SK-N-SH (cell line): ENCODE measurements at regions not wholly inside any gene's neighbourhood (a gene's known extent, or its start where the extent isn't known, plus 50 kb on each side); places are given as distances from the start of the nearest gene placed in this dataset.

ENCODE experiments used
- CTCF ChIA-PET: fragments of 300-600, 350-600 bp; formaldehyde crosslinking; extraction: SDS; loops from one replicate; lab custom pipeline; 2021; lab: Yijun Ruan, JAX
- POLR2A ChIA-PET: fragments of 350-600 bp; sonication (Branson Sonifier 250); formaldehyde crosslinking; extraction: SDS; loops from one replicate; lab custom pipeline; 2020; ENCODE audit warnings: antibody characterized with exemption, inconsistent platforms; lab: Yijun Ruan, JAX
- DNase-seq: peaks from one replicate; pipeline ENCODE4 v3.0.0; 2012
- H2AFZ ChIP-seq: fragments of 200-600 bp; sonication (generic); 2 replicates; pipeline ENCODE4 v1.8.1; 2016; ENCODE audit warnings: antibody characterized with exemption, mild to moderate bottlenecking, low read depth
- H3F3A ChIP-seq: fragments of 200-600 bp; sonication (generic); replicated peaks from 2 replicates; pipeline ENCODE3; 2016; ENCODE audit warnings: antibody characterized with exemption, mild to moderate bottlenecking; ENCODE audit not compliant: insufficient read depth
- H3K27ac ChIP-seq, 2 experiments: fragments of 200-500 bp in 1 of 2; fragments of 200-600 bp in 1 of 2; sonication (Bioruptor generic) in 1 of 2; sonication (generic), shearing (Covaris generic) in 1 of 2; 2 replicates each; pipeline versions ENCODE4 v1.5.1 to v1.6.1; 2014 to 2016; ENCODE audit warnings: low read depth in 2 of 2, inconsistent platforms in 1 of 2, low read length in 1 of 2, mild to moderate bottlenecking in 1 of 2, mixed read lengths in 1 of 2
- H3K27me3 ChIP-seq: fragments of 200-600 bp; sonication (generic), shearing (Covaris generic); 2 replicates; pipeline ENCODE4 v1.6.1; 2016; ENCODE audit warnings: mixed run types; ENCODE audit not compliant: insufficient read depth
- H3K36me3 ChIP-seq, 2 experiments: fragments of 200-500 bp in 1 of 2; fragments of 200-600 bp in 1 of 2; sonication (Bioruptor generic) in 1 of 2; sonication (generic) in 1 of 2; replicated peaks in 1 of 2; 2 replicates each; pipeline versions ENCODE3 to v1.5.1; 2014 to 2016; ENCODE audit warnings: low read length in 1 of 2, mild to moderate bottlenecking in 1 of 2; ENCODE audit not compliant: insufficient read depth in 2 of 2, control insufficient read depth in 1 of 2
- H3K4me1 ChIP-seq, 2 experiments: fragments of 200-500 bp in 1 of 2; fragments of 200-600 bp in 1 of 2; sonication (Bioruptor generic) in 1 of 2; sonication (generic), shearing (Covaris generic) in 1 of 2; 2 replicates each; pipeline versions ENCODE4 v1.5.1 to v1.6.1; 2014 to 2016; ENCODE audit warnings: low read depth in 1 of 2, low read length in 1 of 2, mixed run types in 1 of 2; ENCODE audit not compliant: insufficient read depth in 2 of 2, control insufficient read depth in 1 of 2
- H3K4me2 ChIP-seq: fragments of 200-600 bp; sonication (generic), shearing (Covaris generic); 2 replicates; pipeline ENCODE4 v1.6.1; 2017; ENCODE audit warnings: mixed run types
- H3K4me3 ChIP-seq, 2 experiments: fragments of 200-500 bp in 1 of 2; fragments of 200-600 bp in 1 of 2; sonication (Bioruptor generic) in 1 of 2; sonication (generic), shearing (Covaris generic) in 1 of 2; 2 replicates each; pipeline versions ENCODE4 v1.5.1 to v1.8.1; 2014 to 2016; ENCODE audit warnings: low read depth in 2 of 2, inconsistent platforms in 1 of 2, low read length in 1 of 2, mild to moderate bottlenecking in 1 of 2, mixed read lengths in 1 of 2, moderate library complexity in 1 of 2
- H3K79me2 ChIP-seq: fragments of 200-600 bp; sonication (generic); 2 replicates; pipeline ENCODE4 v1.8.1; 2017; ENCODE audit warnings: mild to moderate bottlenecking; ENCODE audit not compliant: insufficient read depth
- H3K9ac ChIP-seq: fragments of 200-600 bp; sonication (generic); 2 replicates; pipeline ENCODE4 v1.6.1; 2017; ENCODE audit warnings: mixed run types
- H3K9me2 ChIP-seq: fragments of 200-600 bp; sonication (generic); 2 replicates; pipeline ENCODE4 v1.6.1; 2017; ENCODE audit warnings: mixed run types
- H3K9me3 ChIP-seq: fragments of 200-600 bp; sonication (generic); 2 replicates; pipeline ENCODE4 v1.6.1; 2017; ENCODE audit warnings: mixed run types, mild to moderate bottlenecking, moderate library complexity
- H4K20me1 ChIP-seq: fragments of 200-600 bp; sonication (generic); 2 replicates; pipeline ENCODE4 v1.6.1; 2017; ENCODE audit warnings: mild to moderate bottlenecking, mixed run types; ENCODE audit not compliant: insufficient read depth
- CHD2 ChIP-seq: fragments of 150-350 bp; IDR thresholded peaks from 2 replicates; pipeline ENCODE4 v1.6.1; 2018; ENCODE audit warnings: low read length; ENCODE audit not compliant: partially characterized antibody
- ELF1 ChIP-seq: IDR thresholded peaks from 2 replicates; pipeline ENCODE4 v1.4.0; 2012
- EP300 ChIP-seq, 2 experiments: IDR thresholded peaks; 2 replicates each; pipeline versions ENCODE4 v1.4.0 to v1.6.1; 2012; ENCODE audit warnings: borderline replicate concordance in 1 of 2, low read depth in 1 of 2, low read length in 1 of 2
- FOSL2 ChIP-seq: IDR thresholded peaks from 2 replicates; pipeline ENCODE4 v1.4.0; 2012; ENCODE audit warnings: low read depth, mild to moderate bottlenecking, moderate library complexity, borderline replicate concordance
- FOXJ3 ChIP-seq: sonication (generic); formaldehyde crosslinking; IDR thresholded peaks from 2 replicates; pipeline ENCODE4 v1.5.1; 2020; ENCODE audit warnings: mild to moderate bottlenecking, missing genetic modification reagents
- GABPA ChIP-seq: IDR thresholded peaks from 2 replicates; pipeline ENCODE4 v1.4.0; 2012; ENCODE audit warnings: low read depth, mild to moderate bottlenecking
- GATA2 ChIP-seq: sonication (generic); formaldehyde crosslinking; IDR thresholded peaks from 2 replicates; pipeline ENCODE4 v1.5.0; 2020; ENCODE audit warnings: mild to moderate bottlenecking, missing genetic modification reagents
- JUND ChIP-seq: IDR thresholded peaks from 2 replicates; pipeline ENCODE4 v1.4.0; 2012
- MXI1 ChIP-seq: IDR thresholded peaks from 2 replicates; pipeline ENCODE4 v1.6.1; 2012; ENCODE audit warnings: mild to moderate bottlenecking, low read depth, low read length, improper control_type of control experiment
- NFIC ChIP-seq: IDR thresholded peaks from 2 replicates; pipeline ENCODE4 v1.4.0; 2012; ENCODE audit warnings: borderline replicate concordance
- NRF1 ChIP-seq: IDR thresholded peaks from 2 replicates; pipeline ENCODE4 v1.6.1; 2012; ENCODE audit warnings: low read depth, mild to moderate bottlenecking, low read length
- PBX3 ChIP-seq: IDR thresholded peaks from 2 replicates; pipeline ENCODE4; 2012
- RXRA ChIP-seq: IDR thresholded peaks from 2 replicates; pipeline ENCODE4 v1.4.0; 2012; ENCODE audit warnings: low read depth, mild to moderate bottlenecking, borderline replicate concordance
- SMC3 ChIP-seq: IDR thresholded peaks from 2 replicates; pipeline ENCODE4 v1.6.1; 2012; ENCODE audit warnings: low read depth, low read length, improper control_type of control experiment
- TAF1 ChIP-seq: IDR thresholded peaks from 2 replicates; pipeline ENCODE4 v1.6.1; 2012; ENCODE audit warnings: low read depth, mild to moderate bottlenecking, low read length, moderate library complexity, borderline replicate concordance
- TCF12 ChIP-seq: IDR thresholded peaks from 2 replicates; pipeline ENCODE4 v1.4.0; 2012
- TEAD4 ChIP-seq: IDR thresholded peaks from 2 replicates; pipeline ENCODE4 v1.4.0; 2012; ENCODE audit warnings: mild to moderate bottlenecking, borderline replicate concordance; ENCODE audit not compliant: insufficient read depth
- USF1 ChIP-seq: IDR thresholded peaks from 2 replicates; pipeline ENCODE4 v1.4.0; 2012; ENCODE audit warnings: low read depth, borderline replicate concordance
- WGBS: methylation state at CpG from one replicate; pipeline ENCODE4 v1.1.6; 2017; ENCODE audit warnings: low lambda C conversion rate; 5-methylcytosine and 5-hydroxymethylcytosine counted together
- TF ChIP-seq, protein P1 (sequence below): fragments of 200-600 bp; sonication (generic); IDR thresholded peaks from 2 replicates; pipeline ENCODE4 v1.6.1; 2017; ENCODE audit warnings: antibody characterized with exemption, mild to moderate bottlenecking, moderate library complexity
- TF ChIP-seq, protein P2 (sequence below): IDR thresholded peaks from 2 replicates; pipeline ENCODE4 v1.4.0; 2012; ENCODE audit warnings: low read depth

DNA sequence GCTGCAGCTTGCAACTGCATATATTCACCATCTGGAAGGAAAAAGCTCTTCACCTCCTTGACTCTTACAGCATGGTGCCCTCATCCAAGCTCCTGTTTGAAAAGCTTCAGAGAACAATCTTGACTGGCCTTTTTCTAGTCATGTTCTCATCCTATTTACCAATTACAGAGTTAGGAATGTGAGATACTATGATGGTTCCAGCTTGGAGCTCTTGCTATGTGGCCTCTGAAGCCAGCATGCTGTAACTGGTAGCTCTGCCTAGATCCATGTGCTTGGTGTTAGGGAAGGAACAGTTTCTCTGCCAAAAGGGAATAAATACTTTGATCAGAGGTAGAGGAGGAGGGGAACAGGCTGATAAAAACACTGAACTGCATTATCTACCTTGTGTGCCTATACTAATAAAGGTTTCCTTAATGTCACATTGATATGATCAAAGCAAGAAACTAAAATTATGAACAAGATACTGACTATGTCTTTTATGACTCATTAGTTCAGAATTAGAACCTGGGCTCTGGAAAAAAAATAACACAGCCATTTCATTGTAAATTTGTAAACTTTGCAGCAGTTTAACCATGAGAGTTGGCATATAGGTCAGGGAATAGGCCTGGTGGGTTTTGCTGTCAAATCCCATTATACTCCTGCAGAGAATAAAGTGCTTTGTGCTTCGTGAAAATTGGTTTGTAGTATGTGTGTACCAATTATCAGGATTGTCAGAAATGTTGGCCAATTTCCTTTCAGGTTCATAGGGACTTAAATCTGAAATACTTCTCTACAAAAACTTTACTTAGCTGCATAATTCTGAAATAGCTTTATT lies 92.7 kb downstream of the LEPR start:
- no peak for DNase-seq
- peaks cover 0 to 17% of the 10 kb centered on the region in 2 experiments; a peak in 3 of 4 replicates for H3K4me1 ChIP-seq
- H3K79me2 ChIP-seq = no peaks in the 10 kb centered on the region
- H3K4me3 ChIP-seq = no peak overlapping the region
- peak overlapping the region in 1 of 2 experiments; percentile 27; a peak in 2 of 4 replicates for H3K27ac ChIP-seq
- peaks cover 18% of the 10 kb centered on the region for H3F3A ChIP-seq
- ChIA-PET CTCF (interaction anchor here (0.8 kb wide), 1 partner anchor 59 kb away, joined by 3 read pairs; no protein-coding TSS in a partner anchor), POLR2A (no interaction called here)
- H3K4me2 ChIP-seq = 0 out of 2 replicates have a peak overlapping the region, but pooled peaks have one; percentile 34
- WGBS = 23% methylated on average over 1 of the region's 1 CpG
- no peaks in the 10 kb centered on the region for H4K20me1 ChIP-seq
- H3K36me3 ChIP-seq = no peaks in the 10 kb centered on the region
- no peaks in the 10 kb centered on the region for H3K27me3 ChIP-seq
- no peaks in the 10 kb centered on the region for H3K9me2 ChIP-seq
- no peak overlapping the region for H3K9ac ChIP-seq
- no peak overlapping the region for H2AFZ ChIP-seq
- TF ChIP-seq JUND (peak; percentile 44; the same call in 1 of the 2 replicates), PBX3 (peak; percentile 69), FOSL2 (peak; percentile 56), USF1 (no peak)
- H3K9me3 ChIP-seq = no peaks in the 10 kb centered on the region

DNA sequence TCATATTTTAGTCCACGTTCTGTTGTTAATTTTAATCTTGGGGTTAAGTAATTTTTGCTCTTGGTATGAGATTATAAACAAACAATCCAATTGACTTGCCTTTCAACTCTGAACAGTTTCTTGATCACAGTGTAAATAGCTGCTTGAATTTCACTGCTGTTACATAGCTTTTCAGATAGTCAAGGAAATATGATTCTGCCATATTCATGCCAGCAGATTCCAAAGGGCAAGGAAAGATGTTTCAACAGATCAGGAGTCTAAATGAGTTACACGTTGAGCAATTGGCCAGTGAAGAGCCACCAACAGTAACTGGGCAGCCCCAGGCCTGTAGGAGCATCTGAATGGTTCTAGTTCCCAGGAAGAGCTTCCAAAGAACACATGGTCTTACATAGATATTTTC lies 93.6 kb downstream of the LEPR start:
- Histone ChIP-seq H3K9ac (no peak overlapping the region), H3K79me2 (no peaks in the 10 kb centered on the region), H3K9me2 (no peaks in the 10 kb centered on the region), H4K20me1 (no peaks in the 10 kb centered on the region), H3K4me2 (no peak overlapping the region), H2AFZ (no peak overlapping the region), H3K9me3 (no peaks in the 10 kb centered on the region), H3F3A (peaks cover 18% of the 10 kb centered on the region), H3K27ac (peak overlapping the region; percentile 27 to 55; a peak in 2 of 4 replicates), H3K4me1 (peaks cover 0 to 17% of the 10 kb centered on the region in 2 experiments; a peak in 3 of 4 replicates), H3K4me3 (no peak overlapping the region), H3K36me3 (no peaks in the 10 kb centered on the region), H3K27me3 (no peaks in the 10 kb centered on the region)
- ChIA-PET CTCF (no interaction called here), POLR2A (no interaction called here)
- no peak for DNase-seq
- WGBS = 42% methylated on average over 2 of the region's 2 CpGs
- peak in 1 of 2 experiments; percentile 30; a peak in 1 of 4 replicates for TF ChIP-seq EP300 (IDR thresholded peaks at IDR 0.05; ENCODE audit: borderline replicate concordance in 1 of 2, low read depth in 1 of 2, low read length in 1 of 2)
- no peak for TF ChIP-seq GABPA
- TF ChIP-seq, protein P1, sequence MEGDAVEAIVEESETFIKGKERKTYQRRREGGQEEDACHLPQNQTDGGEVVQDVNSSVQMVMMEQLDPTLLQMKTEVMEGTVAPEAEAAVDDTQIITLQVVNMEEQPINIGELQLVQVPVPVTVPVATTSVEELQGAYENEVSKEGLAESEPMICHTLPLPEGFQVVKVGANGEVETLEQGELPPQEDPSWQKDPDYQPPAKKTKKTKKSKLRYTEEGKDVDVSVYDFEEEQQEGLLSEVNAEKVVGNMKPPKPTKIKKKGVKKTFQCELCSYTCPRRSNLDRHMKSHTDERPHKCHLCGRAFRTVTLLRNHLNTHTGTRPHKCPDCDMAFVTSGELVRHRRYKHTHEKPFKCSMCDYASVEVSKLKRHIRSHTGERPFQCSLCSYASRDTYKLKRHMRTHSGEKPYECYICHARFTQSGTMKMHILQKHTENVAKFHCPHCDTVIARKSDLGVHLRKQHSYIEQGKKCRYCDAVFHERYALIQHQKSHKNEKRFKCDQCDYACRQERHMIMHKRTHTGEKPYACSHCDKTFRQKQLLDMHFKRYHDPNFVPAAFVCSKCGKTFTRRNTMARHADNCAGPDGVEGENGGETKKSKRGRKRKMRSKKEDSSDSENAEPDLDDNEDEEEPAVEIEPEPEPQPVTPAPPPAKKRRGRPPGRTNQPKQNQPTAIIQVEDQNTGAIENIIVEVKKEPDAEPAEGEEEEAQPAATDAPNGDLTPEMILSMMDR = no peak
- TF ChIP-seq GATA2 = no peak
- no peak for TF ChIP-seq RXRA
- TF ChIP-seq JUND = 0 out of 2 replicates have a peak, but pooled peaks have one; percentile 23
- TF ChIP-seq, protein P2, sequence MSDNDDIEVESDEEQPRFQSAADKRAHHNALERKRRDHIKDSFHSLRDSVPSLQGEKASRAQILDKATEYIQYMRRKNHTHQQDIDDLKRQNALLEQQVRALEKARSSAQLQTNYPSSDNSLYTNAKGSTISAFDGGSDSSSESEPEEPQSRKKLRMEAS = no peak
- TF ChIP-seq FOSL2 = peak; percentile 16; the same call in 1 of the 2 replicates
- TF ChIP-seq NFIC = peak; percentile 43
- no peak for TF ChIP-seq TAF1
- peak; percentile 48 for TF ChIP-seq PBX3
- no peak for TF ChIP-seq USF1
- TF ChIP-seq MXI1 = no peak
- no peak for TF ChIP-seq FOXJ3 (CRISPR knock-in tag)
- no peak for TF ChIP-seq CHD2
- peak; percentile 37; the same call in 1 of the 2 replicates for TF ChIP-seq TCF12
- TF ChIP-seq ELF1 = no peak
- 0 out of 2 replicates have a peak, but pooled peaks have one; percentile 27 for TF ChIP-seq TEAD4
- TF ChIP-seq SMC3 = no peak
- TF ChIP-seq NRF1 = no peak
